Astrocyte of the spinal cord (primary cell): ENCODE measurements at regions not wholly inside any gene's neighbourhood (a gene's known extent, or its start where the extent isn't known, plus 50 kb on each side); places are given as distances from the start of the nearest gene placed in this dataset.
A peak's percentile ranks its signal among the peaks of the same experiment; 100 is the strongest.

Experiments used
- DNase-seq: peaks from one replicate; pipeline ENCODE4 v3.0.0; 2011; ENCODE audit warnings: low read depth, low spot score
- H3K4me3 ChIP-seq: 2 replicates; pipeline ENCODE4 v1.5.1; 2011; ENCODE audit warnings: low read depth, mild to moderate bottlenecking, low read length, moderate library complexity
- in situ Hi-C: cut with HindIII; loops from 2 replicates; pipeline ENCODE4 v1.10.0; 2017; ENCODE audit warnings: low sequenced_read_pairs
- TF ChIP-seq, protein P1 (sequence below): IDR thresholded peaks from 2 replicates; pipeline ENCODE4 v1.5.1; 2012; ENCODE audit warnings: low read depth, mild to moderate bottlenecking, low read length, inconsistent platforms

DNA sequence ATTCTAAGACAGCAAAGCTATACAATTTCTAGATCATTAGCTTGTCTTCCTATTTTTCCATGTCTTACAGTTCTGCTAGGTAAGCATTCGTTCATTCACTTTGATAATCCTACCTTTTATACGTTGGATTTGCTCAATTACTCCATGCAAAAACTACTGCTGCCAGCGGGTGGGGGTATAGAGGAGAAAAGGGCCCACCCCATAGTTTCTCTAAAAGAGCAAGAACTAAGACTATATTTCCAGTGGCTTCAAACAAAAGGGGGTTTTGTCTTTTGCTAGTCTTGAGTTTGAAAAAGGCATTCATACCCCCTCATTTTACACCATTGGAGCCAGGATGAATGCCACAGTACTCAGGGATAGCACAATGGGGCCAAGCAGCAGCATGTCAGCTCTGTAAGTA is 155.7 kb downstream of the WT1 start:
- H3K4me3 ChIP-seq = no peak overlapping the region
- DNase-seq = no peak
- TF ChIP-seq, protein P1, sequence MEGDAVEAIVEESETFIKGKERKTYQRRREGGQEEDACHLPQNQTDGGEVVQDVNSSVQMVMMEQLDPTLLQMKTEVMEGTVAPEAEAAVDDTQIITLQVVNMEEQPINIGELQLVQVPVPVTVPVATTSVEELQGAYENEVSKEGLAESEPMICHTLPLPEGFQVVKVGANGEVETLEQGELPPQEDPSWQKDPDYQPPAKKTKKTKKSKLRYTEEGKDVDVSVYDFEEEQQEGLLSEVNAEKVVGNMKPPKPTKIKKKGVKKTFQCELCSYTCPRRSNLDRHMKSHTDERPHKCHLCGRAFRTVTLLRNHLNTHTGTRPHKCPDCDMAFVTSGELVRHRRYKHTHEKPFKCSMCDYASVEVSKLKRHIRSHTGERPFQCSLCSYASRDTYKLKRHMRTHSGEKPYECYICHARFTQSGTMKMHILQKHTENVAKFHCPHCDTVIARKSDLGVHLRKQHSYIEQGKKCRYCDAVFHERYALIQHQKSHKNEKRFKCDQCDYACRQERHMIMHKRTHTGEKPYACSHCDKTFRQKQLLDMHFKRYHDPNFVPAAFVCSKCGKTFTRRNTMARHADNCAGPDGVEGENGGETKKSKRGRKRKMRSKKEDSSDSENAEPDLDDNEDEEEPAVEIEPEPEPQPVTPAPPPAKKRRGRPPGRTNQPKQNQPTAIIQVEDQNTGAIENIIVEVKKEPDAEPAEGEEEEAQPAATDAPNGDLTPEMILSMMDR = peak; percentile 23
- in situ Hi-C loops = no loop called here

DNA sequence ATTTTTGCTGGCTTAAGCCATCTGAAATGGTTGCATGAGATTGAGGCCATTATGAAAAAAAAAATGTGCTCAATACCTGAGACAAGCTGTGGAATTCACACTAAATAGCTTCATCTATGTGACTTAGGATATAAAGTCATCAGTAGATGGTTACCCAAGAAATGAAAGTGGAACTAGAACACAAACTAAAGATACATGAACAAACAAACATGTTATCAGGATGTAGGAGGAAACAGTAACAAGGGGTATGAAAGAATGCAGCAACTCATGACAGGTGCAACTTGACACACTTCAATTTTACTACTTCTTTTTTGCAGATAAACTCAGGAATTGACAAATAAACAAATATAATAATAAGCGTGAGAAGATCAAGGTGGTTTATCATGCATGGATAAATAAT is 155.0 kb downstream of the WT1 start:
- TF ChIP-seq, protein P1 = no peak
- DNase-seq = no peak
- H3K4me3 ChIP-seq = no peak overlapping the region
- in situ Hi-C loops = no loop called here

DNA sequence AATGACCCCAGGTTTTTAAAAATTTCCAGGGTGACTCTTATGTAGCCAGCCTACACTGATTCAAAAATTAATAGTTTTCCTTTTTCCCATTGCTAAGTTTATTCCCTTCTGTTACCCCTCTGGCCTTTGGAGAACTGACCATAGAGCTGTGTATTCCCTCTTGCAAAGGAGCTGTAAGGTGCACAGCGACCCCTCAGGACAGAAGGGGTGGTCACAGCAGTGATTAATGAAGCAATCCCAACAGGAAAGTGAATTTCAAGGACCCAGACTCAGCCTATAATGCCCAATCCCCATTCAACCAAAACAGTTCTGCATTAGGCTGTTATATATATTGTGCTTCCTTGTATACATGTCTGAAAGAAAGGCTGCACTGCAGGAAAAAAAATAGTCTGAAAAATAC is 147.1 kb downstream of the WT1 start:
- no peak overlapping the region for H3K4me3 ChIP-seq
- TF ChIP-seq, protein P1 = peak; percentile 3
- in situ Hi-C loops = no loop called here
- DNase-seq = no peak

DNA sequence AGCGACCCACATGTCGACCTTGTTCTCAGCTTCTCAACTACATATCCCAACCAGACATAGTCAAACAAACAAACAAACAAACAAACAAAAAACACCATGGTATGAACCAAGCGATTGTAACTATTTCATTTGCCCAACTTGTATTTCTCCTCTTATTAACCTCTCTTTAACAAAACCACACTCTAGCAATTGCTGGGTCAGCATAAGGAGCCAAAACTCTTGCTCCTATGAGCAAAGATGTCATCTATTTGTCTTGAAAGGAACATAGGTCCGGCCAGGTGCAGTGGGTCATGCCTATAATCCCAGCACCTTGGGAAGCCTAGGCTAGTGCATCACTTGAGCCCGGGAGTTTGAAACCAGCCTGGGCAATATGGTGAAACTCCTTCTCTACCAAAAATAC is 145.6 kb downstream of the WT1 start:
- DNase-seq = no peak
- TF ChIP-seq, protein P1 = no peak

DNA sequence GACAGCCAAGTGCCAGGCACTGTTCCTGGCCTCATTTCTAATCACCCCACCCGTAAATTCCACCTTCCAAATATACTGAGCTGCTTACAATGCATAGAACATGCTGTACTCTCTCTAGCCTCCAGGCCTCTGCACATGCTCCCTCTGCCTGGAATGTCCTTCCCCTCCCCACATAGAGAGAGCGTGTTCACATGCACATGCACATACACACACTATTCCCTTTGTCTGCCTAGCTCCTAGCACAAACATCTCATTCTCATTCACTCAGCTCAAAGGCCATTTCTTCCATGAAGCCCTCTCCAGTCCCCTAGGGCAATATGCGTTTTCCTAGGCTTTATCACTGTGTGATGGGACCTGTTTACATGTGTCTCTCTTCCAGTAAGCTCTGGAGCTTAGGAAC is 144.6 kb downstream of the WT1 start:
- in situ Hi-C loops = no loop called here

More for the DNA sequence above, 145.6 kb downstream of the WT1 start:
- no peak overlapping the region for H3K4me3 ChIP-seq
- in situ Hi-C loops = no loop called here

DNA sequence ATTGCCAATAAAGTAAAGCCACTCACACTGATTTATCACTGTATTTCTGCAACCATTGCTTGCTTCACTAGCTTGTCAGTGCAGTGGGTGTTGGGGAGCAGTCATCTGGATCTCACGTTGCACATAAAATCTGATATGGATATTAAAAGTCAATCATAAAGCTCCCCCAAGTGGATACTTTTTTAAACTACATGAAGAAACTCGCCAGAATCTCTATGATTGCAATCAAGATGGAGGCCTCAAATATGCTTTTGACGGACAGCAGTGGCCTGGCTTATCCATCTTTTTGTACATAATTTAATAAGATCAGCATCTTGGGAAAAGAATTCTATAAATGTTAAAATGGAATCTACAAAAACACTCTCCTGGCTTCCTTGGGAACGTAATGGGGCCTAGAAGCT is 137.7 kb downstream of the WT1 start:
- no peak overlapping the region for H3K4me3 ChIP-seq
- in situ Hi-C loops = no loop called here
- DNase-seq = peak; percentile 36
- TF ChIP-seq, protein P1 = peak; percentile 9

More for the DNA sequence above, 144.6 kb downstream of the WT1 start:
- no peak for DNase-seq
- H3K4me3 ChIP-seq = no peak overlapping the region
- TF ChIP-seq, protein P1 = no peak

DNA sequence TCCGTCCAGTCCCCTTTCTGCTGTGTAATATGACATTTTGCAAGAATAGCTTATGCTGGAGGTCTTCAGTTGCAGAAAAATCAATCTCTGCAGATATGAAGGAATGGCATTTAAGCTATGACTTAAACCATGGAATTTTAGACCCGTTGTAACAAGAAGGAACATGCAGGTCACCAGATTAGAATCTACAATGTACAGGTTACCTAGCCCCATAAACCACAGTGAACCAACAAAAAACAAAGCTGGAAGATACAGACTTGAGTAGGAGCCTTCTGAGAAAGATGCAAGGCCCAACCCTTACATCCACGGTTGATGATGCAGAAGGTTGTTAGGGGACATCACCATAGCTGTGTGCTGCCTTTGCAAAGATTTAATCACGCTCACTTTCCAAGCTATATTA is 132.5 kb downstream of the WT1 start:
- H3K4me3 ChIP-seq = no peak overlapping the region
- DNase-seq = no peak
- TF ChIP-seq, protein P1 = no peak
- in situ Hi-C loops = no loop called here
